ENCODE measurements at regions not wholly inside any gene's neighbourhood (a gene's known extent, or its start where the extent isn't known, plus 50 kb on each side); places are given as distances from the start of the nearest gene placed in this dataset.

- DNase-seq = no peak
- Histone ChIP-seq H3K9ac (ENCODE audit: extremely low read depth, low read length, poor library complexity, severe bottlenecking) (no peak overlapping the region), H3K9me3 (ENCODE audit: control insufficient read depth, low read length) (no peaks in the 10 kb centered on the region), H3K27ac (ENCODE audit: low read depth, low read length) (no peak overlapping the region), H3K36me3 (ENCODE audit: control insufficient read depth, insufficient read depth, low read length) (no peaks in the 10 kb centered on the region), H3K27me3 (ENCODE audit: control insufficient read depth, insufficient read depth, low read length, poor library complexity, severe bottlenecking) (peaks cover 22% of the 10 kb centered on the region), H3K4me1 (ENCODE audit: control insufficient read depth, insufficient read depth, low read length) (peaks cover 11% of the 10 kb centered on the region), H3K4me3 (ENCODE audit: low read length) (no peak overlapping the region)
- no peak overlapping the region for H3K4me3 Mint-ChIP-seq
- 100% methylated on average over 1 of the region's 2 CpGs for WGBS, 2 experiments (ENCODE audit: insufficient coverage in 1 of 2, insufficient read length in 1 of 2)
- H3K27ac Mint-ChIP-seq = no peak overlapping the region
- peaks cover 10% of the 10 kb centered on the region for H3K27me3 Mint-ChIP-seq (ENCODE audit: insufficient read depth)
- peaks cover 11% of the 10 kb centered on the region for H3K4me1 Mint-ChIP-seq
- no peaks in the 10 kb centered on the region for H3K36me3 Mint-ChIP-seq (ENCODE audit: low read depth)
- TF ChIP-seq CTCF (conservative IDR thresholded peaks at IDR 0.05) = no peak
- H3K9me3 Mint-ChIP-seq = no peaks in the 10 kb centered on the region
Measured at GRCh38 chr2:123769001-123769400, 256.1 kb upstream of the CNTNAP5 start.

GRCh38 chr2:123770996-123771720, 253.9 kb upstream of the CNTNAP5 start:
- H3K9ac ChIP-seq (ENCODE audit: extremely low read depth, low read length, poor library complexity, severe bottlenecking) = no peak overlapping the region
- Mint-ChIP-seq H3K4me1 (peaks cover 11% of the 10 kb centered on the region), H3K4me3 (no peak overlapping the region), H3K27me3 (ENCODE audit: insufficient read depth) (peaks cover 10% of the 10 kb centered on the region), H3K9me3 (no peaks in the 10 kb centered on the region), H3K36me3 (ENCODE audit: low read depth) (no peaks in the 10 kb centered on the region), H3K27ac (no peak overlapping the region)
- H3K27me3 ChIP-seq (ENCODE audit: control insufficient read depth, insufficient read depth, low read length, poor library complexity, severe bottlenecking) = peaks cover 22% of the 10 kb centered on the region
- H3K4me3 ChIP-seq (ENCODE audit: low read length) = no peak overlapping the region
- H3K36me3 ChIP-seq (ENCODE audit: control insufficient read depth, insufficient read depth, low read length) = no peaks in the 10 kb centered on the region
- DNase-seq = no peak
- no peak for TF ChIP-seq CTCF (conservative IDR thresholded peaks at IDR 0.05)
- WGBS, 2 experiments (ENCODE audit: insufficient coverage in 1 of 2, insufficient read length in 1 of 2) = 88 to 92% methylated on average over 1 of the region's 1 CpG
- no peak overlapping the region for H3K27ac ChIP-seq (ENCODE audit: low read depth, low read length)
- peaks cover 13% of the 10 kb centered on the region for H3K4me1 ChIP-seq (ENCODE audit: control insufficient read depth, insufficient read depth, low read length)
- peaks cover 7% of the 10 kb centered on the region for H3K9me3 ChIP-seq (ENCODE audit: control insufficient read depth, low read length)

- no peak for DNase-seq
- Histone ChIP-seq H3K9me3 (ENCODE audit: control insufficient read depth, low read length) (peaks cover 9% of the 10 kb centered on the region), H3K27me3 (ENCODE audit: control insufficient read depth, insufficient read depth, low read length, poor library complexity, severe bottlenecking) (peaks cover 22% of the 10 kb centered on the region), H3K4me1 (ENCODE audit: control insufficient read depth, insufficient read depth, low read length) (peaks cover 13% of the 10 kb centered on the region), H3K4me3 (ENCODE audit: low read length) (no peak overlapping the region), H3K36me3 (ENCODE audit: control insufficient read depth, insufficient read depth, low read length) (no peaks in the 10 kb centered on the region), H3K9ac (ENCODE audit: extremely low read depth, low read length, poor library complexity, severe bottlenecking) (no peak overlapping the region), H3K27ac (ENCODE audit: low read depth, low read length) (no peak overlapping the region)
- no peak overlapping the region for H3K27ac Mint-ChIP-seq
- peaks cover 10% of the 10 kb centered on the region for H3K27me3 Mint-ChIP-seq (ENCODE audit: insufficient read depth)
- no peak for TF ChIP-seq CTCF (conservative IDR thresholded peaks at IDR 0.05)
- WGBS, 2 experiments (ENCODE audit: insufficient coverage in 1 of 2, insufficient read length in 1 of 2) = 100% methylated on average over 1 to 2 of the region's 2 CpGs
- H3K4me3 Mint-ChIP-seq = no peak overlapping the region
- no peaks in the 10 kb centered on the region for H3K36me3 Mint-ChIP-seq (ENCODE audit: low read depth)
- no peaks in the 10 kb centered on the region for H3K9me3 Mint-ChIP-seq
- H3K4me1 Mint-ChIP-seq = peaks cover 11% of the 10 kb centered on the region
Measured at GRCh38 chr2:123771928-123772632, 253.0 kb upstream of the CNTNAP5 start.
